GM19468 (cell line): ENCODE measurements at regions not wholly inside any gene's neighbourhood (a gene's known extent, or its start where the extent isn't known, plus 50 kb on each side); places are given as distances from the start of the nearest gene placed in this dataset.

Source experiments
- ATAC-seq: cut with Tn5 transposase; IDR thresholded peaks from one replicate; pipeline ENCODE4 v1.9.1; 2021; ENCODE audit warnings: mild to moderate bottlenecking, moderate library complexity, moderate number of reproducible peaks; ENCODE audit not compliant: unreplicated experiment; ENCODE audit errors: extremely low read depth

DNA sequence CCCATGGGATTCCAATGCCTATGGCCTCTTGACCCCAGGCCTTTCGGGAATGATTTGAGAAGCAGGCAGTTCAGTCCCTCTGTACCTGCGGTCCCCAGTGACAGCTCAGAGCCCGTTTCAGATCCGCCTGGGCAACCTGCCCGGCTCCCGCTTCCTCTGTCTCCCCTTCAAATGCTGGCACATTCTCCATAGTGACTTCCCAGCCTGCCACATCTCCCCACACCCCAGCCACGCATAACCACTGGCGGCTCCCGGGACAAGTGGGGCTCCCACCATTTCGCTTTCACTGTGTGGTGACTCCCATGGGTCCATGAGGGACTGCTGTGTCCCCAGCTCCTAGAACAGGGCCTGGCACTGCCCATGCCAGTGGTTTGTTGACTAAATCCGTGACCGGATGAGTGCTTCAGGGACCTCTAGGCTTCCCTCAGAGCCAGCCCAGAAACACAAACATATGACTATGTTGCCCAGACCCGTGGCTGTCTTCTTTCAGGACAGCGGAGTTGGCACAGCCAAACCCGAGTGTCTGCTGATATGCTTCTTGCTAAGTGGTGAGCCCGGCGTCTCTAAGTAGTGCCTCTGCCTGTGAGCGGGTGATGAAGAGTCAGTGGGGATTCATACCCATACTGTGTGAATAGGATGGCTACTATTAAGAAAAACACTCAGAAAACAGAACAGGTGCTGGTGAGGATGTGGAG lies 91.2 kb downstream of the GLI2 start:
- no peak for ATAC-seq

- ATAC-seq: no peak
Measured at GRCh38 chr2:120828066-120828465, 92.4 kb downstream of the GLI2 start.

DNA sequence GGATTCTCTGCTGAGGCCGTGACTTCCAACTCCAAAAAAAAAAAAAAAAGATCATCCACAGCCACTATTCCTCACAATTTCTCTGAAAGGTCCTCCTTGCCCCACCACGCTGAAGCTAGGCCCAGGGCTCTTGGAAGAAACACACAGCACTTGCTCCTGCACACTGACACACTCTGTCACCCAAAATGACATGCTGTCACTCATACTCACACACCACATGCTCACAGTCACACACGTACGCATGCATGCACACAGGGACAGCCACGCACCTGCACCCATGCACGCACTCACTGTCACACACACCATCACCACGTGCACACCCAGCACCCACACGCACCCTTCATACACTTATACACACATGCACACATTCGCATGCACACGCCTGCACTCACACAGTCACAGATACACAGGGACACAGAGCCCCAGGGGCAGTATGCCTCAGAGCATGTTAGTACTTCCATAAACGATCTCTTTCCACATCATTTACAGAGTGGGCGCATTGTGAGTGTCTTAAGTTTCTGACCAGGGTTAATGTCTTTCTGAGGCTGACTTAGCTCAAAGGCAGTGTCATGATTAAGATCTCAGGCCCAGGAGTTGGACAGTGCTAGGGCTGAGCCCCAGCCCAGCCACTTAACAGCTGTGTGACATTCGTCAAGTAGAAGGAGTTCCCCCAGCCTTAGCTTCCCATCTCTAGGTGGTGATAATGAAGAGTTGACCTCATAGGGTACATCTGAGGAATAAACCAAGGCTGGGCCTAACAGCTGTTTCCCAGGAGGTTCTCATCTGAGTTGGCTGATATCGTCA lies 93.4 kb downstream of the GLI2 start:
- no peak for ATAC-seq

DNA sequence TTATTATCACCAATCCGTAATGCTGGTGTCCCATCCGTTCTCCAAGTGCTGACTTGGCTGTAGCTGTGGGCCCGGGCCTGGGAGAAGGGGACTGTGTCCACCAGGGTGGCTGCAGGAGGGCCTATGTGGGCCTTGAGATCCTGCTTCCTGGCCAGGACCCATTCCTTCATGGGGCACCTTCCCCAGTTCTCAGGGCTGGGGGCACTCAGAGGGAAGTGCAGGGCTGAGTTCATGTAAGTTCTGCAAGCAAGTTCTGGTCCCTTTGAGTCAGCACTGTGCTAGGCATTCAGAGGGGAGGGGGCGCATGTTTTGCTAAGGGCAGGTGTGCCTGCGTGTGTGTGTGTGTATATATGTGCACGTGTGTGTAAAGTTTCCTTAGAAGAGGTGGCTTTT lies 94.0 kb downstream of the GLI2 start:
- no peak for ATAC-seq

GRCh38 chr2:120830096-120830830 lies 94.6 kb downstream of the GLI2 start:
- no peak for ATAC-seq

GRCh38 chr2:120831086-120831485 lies 95.4 kb downstream of the GLI2 start:
- no peak for ATAC-seq

- no peak for ATAC-seq
Measured at GRCh38 chr2:120831891-120832290, 96.2 kb downstream of the GLI2 start.

GRCh38 chr2:120832296-120833070 lies 96.8 kb downstream of the GLI2 start:
- ATAC-seq: no peak

DNA sequence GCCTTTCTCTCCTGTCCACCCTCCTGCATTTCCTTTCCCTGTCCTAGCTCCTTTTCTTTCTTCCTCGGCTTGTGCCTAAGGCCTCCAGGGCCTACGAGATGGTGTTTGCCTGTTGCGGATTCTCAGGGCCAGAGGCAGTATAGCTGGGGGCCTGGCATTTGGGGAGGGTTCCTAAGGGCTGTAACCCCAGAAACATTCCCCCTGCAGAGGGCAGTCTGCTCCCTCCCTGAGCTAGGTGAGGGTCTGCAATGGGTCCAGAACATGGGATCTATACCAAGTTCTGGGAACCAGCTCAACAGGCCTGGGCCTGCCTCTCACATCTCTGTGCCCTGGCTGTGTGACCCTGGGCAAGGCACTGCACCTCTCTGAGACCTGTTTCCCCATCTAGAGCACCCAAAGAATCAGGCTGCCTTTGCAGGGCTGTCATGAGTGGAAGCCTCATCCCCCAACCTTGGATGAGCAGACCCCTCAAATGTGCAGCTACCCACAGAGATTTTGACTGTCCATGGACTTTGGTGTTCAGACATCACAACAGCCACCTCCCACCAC lies 97.5 kb downstream of the GLI2 start:
- no peak for ATAC-seq

GRCh38 chr2:120834206-120834605 lies 98.5 kb downstream of the GLI2 start:
- no peak for ATAC-seq

DNA sequence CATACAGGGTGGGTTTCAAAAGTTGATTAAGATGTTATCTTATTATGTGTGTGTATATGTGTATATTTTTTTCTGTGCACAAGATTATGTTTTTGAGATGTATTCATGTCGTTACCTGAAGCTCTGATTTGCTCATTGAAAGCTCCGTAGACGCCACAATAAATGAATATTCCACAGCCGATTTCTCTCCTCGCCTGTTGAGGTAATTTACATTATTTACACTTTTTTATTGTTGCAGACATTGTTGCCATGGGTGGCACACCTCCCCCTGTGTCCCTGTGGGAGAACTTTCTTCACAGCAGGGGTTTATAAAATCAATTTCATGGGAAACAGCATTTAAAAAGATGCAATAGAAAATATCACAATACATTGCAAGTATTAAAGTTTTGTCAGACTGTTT lies 100.6 kb downstream of the GLI2 start:
- ATAC-seq: no peak

DNA sequence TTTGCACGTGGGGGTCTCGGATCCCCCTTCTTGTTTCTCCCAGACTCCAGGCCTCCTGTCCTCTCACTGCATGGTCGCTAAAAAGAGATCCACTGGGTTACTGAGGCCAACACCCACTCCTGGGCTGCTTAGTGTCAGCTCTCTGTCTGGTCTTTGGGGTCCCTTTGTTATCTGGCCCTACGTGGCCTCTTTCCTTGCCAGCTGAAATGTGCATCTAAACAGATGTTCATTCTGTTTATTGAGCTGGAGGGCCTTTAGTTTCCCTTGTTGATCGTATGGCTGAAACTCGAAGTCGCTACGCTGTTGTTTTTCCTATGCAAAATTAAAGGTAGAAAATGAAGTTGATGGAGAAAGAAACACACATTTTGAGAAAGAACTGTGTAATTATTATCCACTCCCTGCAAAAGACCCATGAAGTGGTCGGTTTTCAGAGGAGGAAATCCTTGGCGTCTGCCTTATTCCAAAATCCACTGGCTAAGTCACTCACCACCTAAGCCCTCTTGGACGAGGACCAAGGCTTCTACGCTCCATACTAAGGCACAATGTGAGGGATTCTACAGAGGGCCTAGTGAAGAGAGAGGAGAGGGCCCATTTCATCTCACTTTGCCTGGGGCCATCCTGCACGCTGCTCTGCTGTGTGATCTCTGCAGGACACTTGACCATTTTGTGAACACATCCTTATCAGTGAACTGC lies 105.3 kb downstream of the GLI2 start:
- ATAC-seq: no peak

DNA sequence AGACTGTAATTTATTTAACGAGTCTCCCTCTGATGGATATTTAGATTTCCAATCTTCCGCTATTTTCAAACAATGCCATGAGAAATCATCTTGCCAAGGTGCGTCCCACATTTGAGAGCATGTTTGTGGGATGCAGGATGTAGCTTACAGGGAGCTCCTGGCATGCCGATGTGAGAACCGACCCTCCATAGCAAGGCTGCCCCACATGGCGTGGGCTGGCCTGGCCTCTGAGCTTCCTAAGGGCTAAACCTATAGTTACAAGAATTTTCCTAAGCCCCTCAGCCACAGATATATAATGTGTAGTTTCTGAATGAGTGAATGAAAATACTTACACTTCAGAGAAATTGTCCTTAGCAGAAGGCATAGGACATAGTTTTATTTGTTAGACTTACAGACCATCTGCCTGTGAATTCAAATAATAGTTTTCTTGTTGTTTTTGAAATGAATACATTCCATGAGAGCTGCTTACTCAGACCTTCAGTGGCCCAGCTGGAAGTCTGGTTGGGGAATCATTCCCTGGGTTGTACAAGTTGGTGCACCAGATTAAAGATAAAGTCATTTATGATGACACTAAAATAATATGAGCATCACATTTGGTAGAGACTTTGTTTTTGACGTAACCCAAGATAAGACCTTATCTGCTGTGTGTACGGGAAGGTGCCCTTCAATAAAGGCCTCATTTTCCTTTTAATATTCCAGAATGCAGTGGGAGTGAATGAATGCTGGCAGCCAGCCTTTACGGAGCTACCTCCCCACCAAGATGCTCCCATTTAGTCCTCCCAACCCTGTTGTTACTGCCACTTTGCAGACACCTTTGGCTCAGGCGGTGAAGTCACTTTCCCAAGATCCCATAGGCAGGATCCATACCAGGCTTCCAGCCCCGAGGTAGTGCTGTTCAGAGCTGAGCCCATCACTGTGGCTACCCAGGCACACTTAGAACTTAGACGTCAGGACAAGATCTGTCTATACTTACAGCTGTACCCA lies 107.1 kb downstream of the GLI2 start:
- no peak for ATAC-seq

DNA sequence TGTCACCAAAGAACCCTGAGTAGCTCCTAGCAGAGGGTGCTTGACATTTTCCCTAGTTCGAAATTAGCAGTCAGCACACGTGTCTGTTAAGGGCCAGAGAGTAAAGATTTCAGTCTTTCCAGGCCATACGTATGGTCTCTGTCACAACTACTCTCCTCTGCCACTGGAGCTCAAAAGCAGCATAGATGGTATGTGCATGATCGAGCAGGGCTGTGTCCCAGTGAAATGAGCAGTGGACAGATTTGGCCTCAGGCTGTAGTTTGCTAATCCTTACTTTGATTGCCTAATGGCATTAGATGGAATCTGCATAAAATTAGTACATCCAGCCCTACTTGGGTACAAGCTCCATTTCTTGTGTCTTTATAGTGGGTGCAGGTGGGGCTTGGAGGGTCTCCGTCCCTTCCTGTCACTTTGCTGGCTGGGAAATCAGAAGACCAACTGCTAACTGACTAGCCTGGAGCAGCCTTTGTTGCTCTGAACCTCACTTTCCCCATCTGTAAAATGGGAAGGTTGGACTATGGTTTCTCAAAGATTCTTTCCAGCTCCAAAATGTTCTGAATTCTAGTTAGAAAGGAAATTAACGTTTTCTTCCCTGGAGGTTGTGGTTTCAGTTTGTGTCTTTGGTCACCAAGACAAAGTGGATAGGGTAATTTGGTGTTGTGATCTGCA lies 108.5 kb downstream of the GLI2 start:
- ATAC-seq: no peak

DNA sequence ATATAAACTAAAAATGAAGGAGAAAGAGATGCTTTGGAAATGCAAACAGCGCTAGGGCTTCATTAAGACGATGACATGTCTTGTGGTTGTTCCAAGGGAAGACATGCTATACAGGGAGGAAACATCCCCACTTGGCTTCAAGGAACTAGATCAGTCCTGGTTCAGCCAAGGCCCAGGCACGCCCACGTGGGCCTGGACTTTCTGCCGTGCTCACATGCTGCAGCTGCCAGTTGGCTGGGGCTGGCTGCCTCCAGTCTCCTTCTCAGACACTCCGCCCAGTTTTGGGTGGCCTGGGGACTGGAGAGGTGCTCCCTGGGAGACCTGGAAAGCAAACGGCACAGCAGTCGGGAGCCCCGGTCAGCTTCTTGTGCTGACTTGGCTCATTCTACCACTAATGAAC lies 109.6 kb downstream of the GLI2 start:
- no peak for ATAC-seq

GRCh38 chr2:120846406-120847095 lies 110.9 kb downstream of the GLI2 start:
- ATAC-seq: no peak

DNA sequence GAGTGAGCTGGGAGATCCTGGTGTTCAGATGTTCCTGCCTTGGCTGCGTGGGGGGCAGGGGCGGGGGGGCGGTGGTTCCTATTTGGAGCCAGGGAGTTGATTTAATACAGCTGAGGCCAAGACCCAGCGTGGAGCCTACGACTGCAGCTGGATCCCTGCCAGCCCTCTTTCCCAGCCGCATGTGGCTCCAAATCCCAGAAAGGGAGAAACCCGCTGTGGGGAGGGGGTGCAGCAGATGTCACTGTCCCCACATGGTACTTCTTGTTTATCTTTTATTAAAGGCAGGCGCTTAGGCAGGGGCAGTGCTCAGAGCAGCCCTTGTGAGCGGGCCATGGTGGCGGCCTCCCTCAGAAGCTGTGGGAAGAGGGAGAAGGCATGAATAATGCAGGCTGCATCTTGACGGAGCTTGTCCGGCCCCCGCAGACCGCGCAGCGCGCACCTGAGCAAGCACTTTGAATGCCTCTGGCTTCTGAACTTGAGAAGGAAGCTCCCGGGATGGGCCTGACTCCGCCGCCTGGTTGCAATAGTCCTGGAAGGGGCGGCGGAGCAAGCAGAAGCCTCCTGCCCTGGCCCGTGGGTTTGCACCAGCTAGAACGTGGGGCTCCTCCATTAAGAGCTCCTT lies 112.1 kb downstream of the GLI2 start:
- ATAC-seq: no peak
